CMK (cell line): ENCODE measurements at regions not wholly inside any gene's neighbourhood (a gene's known extent, or its start where the extent isn't known, plus 50 kb on each side); places are given as distances from the start of the nearest gene placed in this dataset.

Experiments
- DNase-seq: peaks from one replicate; pipeline ENCODE4 v3.0.0-alpha.2; 2010; ENCODE audit warnings: low read depth

DNA sequence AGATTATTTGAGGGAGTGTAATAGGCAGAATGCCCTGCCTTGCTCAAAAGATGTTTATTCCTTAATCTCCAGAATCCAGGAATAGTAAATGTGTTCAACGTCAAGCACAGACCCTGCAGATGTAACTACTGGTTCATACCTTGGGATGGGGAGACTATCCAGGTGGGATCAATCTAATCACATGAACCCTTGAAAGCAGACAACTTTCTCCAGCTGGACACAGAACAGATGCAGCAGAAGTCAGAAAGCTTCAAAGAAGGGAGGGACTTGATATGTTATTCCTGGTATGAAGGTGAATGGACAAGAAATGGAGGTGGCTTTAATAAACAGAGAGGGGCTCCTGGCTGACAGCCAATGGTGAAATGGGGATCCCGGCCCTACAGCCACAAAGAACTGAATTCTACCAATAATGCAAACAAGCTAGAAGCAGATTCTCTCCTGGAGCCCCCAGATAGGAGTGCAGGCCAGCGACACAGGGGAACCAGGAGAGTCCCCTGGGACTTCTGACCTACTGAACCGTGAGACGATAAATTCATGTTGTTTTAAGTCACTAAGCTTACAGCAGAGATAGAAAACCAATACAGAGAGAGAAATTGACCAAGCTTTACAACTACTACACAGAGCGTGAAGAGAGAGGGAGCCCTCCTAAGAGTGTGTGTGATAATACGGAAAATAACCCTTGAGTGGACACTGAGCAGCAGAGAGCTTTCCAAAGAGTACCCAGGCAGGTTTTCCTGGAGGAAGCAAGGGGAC is 133.5 kb upstream of the TMEM132C start:
- DNase-seq: no peak

GRCh38 chr12:128137140-128137539 is 129.8 kb upstream of the TMEM132C start:
- DNase-seq: no peak

DNA sequence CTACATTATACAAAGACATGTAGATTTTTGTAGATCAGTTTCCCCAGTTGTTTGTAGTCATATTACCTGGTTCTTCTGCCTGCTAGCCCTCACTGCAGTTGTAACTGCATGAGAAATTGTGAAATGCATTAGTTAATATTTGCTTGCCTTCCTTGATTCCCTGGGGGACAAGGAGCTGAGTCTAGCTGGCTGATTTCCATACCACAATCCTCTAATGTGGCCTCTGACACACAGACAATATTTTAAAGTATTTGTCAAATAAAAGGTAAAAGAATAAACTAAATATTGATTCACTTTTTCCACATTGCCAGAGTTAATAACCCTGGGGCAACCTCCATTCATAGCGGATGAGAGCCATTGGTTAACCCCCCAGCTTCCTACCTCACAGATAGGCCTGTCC is 128.8 kb upstream of the TMEM132C start:
- no peak for DNase-seq

GRCh38 chr12:128140551-128140950 is 126.4 kb upstream of the TMEM132C start:
- no peak for DNase-seq

GRCh38 chr12:128150961-128151360 is 116.0 kb upstream of the TMEM132C start:
- DNase-seq: no peak

DNA sequence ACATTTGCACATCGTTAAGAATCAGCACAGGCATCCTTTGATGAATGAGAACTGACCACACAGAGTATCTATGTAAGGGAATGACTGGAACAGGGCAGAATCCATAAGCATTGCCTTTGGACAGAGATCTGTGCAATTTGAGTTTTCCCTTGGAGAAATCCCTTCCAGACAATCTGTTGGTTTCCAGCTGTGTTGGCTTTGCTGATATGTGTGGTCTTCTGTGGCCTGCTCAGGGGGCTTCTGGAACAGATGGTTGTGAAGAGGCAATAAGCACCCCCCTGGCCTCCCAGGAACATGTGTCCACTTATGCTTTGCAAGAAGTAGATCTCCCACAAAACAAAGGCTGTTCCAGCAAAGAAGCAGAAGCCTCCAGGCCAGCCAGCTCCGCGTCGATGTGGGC is 111.4 kb upstream of the TMEM132C start:
- no peak for DNase-seq

DNA sequence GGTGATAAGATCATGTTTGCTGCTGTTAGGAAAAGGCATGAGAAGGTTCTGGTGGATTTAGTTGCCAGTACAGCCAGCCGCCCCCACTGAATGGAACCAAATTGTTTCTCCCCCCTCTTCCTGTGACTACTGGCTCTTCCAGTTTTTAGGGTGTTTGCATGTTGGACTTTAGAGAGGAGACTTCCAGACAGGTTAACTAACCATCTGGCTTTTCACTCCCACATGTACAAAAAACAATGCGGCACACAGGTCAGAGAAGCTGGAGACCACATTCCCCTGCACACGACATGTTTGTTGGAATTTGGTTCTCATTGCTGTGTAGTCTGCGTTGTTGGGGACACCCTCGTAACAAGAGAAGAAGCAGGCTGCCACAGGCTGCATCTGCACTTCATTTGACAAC is 103.9 kb upstream of the TMEM132C start:
- DNase-seq: no peak

DNA sequence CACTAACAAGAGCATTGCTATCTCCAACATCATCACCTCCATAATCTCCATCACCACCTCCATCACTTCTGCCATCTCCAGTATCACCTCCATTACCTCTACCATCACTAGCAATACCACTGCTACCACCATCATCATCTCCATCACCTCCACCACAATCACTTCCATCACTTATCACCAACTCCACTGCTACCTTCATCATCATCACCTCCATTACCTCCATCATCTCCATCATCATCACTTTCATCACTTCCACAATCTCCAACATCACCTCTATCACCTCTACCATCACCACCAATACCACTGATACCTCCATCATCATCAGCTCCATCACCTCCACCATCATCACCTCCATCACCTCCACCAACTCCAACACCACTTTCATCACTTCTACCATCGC is 102.4 kb upstream of the TMEM132C start:
- no peak for DNase-seq

DNA sequence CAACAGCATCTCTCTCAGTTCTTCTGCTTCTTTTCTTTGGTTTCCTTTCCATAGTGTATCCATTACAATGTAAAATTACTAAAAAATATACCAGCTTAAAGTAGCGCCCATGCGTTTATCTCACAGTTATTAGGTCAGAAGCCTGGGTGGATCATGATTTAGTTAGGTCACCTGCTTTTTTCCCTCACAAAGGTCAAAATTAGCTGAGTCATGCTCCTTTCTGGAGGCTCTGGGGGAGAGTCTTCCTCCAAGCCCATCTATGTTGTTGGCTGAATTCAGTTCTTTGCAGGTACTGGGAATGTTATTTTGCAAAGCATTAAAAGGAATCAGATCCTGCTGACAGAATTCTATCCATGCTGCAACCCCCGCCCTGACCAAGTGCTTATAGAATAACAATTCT is 101.6 kb upstream of the TMEM132C start:
- DNase-seq: no peak

GRCh38 chr12:128168273-128168672 is 98.7 kb upstream of the TMEM132C start:
- DNase-seq: no peak

GRCh38 chr12:128170181-128170580 is 96.8 kb upstream of the TMEM132C start:
- no peak for DNase-seq

DNA sequence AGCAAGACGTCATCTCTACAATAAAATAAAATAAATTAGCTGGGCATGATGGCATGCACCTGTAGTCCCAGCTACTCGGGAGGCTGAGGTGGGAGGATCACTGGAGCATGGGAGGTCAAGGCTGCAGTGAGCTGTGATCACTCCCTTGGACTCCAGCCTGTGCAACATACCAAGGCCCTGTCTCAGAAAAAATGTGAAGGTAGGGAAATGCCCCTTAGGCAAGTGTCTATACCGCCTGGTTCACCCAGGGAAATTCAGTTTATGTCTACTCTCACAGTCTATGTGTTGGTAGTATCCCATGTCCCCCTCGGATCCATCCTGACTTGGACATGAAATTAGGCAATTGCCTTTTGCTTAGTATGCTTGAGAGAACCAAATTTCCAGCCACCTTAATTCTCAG is 88.4 kb upstream of the TMEM132C start:
- DNase-seq: no peak

- no peak for DNase-seq
These were observed 88.0 kb upstream of the TMEM132C start for GRCh38 chr12:128178966-128179365.

DNA sequence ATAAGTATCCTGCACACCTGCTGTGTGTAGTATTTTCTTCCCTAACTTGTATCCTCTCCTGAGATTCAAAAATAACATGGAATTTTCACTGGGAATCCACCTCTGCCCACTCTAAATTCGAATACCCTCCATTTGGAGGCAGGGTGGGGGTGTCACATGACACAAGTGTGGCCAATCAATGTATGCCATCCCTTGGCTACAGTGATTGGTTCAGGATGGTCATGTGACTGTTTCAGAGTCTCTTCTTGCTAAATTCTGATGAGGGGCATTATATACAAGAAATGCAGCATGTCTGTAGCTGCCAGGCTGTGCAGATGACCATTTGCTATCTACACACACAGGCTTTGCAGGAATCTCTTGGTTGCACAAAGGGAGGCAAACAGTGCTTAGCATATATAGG is 86.8 kb upstream of the TMEM132C start:
- no peak for DNase-seq

- DNase-seq: no peak
These were observed 76.9 kb upstream of the TMEM132C start for GRCh38 chr12:128190052-128190451.

DNA sequence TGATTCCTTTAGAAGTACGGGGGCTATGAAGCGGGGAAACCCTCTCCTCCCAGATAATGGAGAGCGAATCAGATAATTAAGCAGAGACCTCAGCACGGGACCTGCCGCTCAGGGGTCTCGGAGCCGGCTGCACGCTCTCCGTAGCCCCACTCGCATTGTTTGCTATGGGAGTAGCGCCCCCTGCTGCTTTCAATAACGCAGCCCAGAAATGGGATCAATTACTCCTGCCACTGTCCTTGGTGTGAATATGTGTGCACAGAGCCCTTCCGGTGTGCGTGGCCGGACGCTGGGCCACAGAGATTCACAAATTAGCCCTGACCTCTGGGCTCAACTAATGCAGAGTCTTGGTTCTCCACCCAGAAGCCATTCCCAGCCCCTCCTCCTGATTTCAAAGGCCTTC is 76.4 kb upstream of the TMEM132C start:
- DNase-seq: no peak

GRCh38 chr12:128191380-128191779 is 75.6 kb upstream of the TMEM132C start:
- DNase-seq: no peak

GRCh38 chr12:128204711-128205110 is 62.3 kb upstream of the TMEM132C start:
- DNase-seq: no peak

DNA sequence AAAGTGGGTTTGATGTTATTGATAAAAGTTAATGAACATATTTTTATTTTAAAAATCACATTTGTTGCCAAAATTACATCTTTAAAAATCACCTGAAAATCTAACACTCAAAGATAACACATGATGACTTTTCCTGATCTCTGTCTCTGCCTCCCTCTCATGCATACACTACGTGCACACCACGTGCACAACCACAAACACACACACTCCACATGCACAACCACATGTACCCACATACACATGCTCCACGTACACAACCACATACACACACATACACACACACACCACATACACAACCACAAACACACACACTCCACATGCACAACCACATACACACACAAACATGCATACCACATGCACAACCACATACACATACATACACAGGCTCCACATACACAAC is 61.8 kb upstream of the TMEM132C start:
- DNase-seq: no peak

DNA sequence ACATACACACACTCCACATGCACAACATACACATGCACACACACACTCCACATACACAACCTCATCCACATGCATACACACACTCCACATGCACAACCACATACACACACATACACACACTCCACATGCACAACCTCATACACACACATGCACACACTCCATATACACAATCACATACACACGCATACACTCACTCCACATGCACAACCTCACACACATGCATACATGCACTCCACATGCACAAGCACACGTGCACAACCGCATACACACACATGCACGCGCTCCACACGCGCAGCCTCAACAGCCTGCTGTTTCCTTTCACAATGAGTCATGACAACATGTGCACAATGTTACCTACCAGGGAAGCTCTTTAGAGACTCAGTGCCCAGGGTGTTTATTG is 61.2 kb upstream of the TMEM132C start:
- no peak for DNase-seq
